GM10266 (cell line): ENCODE measurements at regions not wholly inside any gene's neighbourhood (a gene's known extent, or its start where the extent isn't known, plus 50 kb on each side); places are given as distances from the start of the nearest gene placed in this dataset.

Source experiments
- DNase-seq: peaks from one replicate; pipeline ENCODE4 v3.0.0; 2012; ENCODE audit errors: extremely low spot score
- CTCF ChIP-seq: IDR thresholded peaks from 2 replicates; pipeline ENCODE4 v1.5.1; 2012; ENCODE audit warnings: mild to moderate bottlenecking, low read depth; ENCODE audit not compliant: control insufficient read depth, insufficient read depth; ENCODE audit errors: missing control alignments

DNA sequence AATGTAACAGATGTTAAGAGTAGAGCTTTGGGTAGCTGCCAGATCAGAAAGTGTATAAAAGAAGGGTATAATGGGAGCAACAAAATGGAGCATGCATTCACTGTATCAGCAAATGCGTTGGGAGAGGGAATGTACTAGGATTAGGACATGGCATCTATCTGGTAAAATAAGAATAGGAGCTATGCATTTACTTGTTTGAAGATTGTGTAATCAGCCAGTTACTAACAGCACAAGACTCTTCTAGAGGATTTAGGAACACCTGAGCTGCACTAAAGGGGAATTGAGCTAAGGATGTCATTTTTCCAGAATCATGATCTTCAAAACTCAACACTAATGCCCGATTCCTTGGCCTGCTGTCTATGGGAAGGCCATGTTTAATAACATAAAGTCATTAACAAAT lies 394.2 kb upstream of the TNP1 start:
- DNase-seq = no peak
- TF ChIP-seq CTCF = no peak

DNA sequence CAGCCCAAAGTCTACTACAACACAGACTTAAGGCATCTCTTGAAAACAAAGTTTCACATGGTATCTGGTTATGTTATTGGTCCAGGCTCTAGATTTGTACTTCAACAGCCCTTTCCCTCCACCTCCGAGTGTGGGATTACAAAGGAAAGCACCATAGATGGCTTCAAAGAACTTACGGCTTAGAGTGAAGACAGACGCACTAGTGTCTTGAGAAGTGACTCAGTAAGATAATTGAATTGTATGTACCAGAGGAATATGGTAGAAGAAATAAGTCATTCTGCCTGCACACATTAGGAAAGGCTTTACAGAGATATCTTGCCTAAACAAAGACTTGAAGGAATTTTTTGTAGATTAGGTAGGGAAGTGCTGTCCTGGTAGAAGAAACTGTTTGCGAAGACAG lies 392.3 kb upstream of the TNP1 start:
- TF ChIP-seq CTCF = no peak
- DNase-seq = no peak

- DNase-seq = no peak
- no peak for TF ChIP-seq CTCF
Observed at GRCh38 chr2:217250013-217250524, 390.2 kb upstream of the TNP1 start.

DNA sequence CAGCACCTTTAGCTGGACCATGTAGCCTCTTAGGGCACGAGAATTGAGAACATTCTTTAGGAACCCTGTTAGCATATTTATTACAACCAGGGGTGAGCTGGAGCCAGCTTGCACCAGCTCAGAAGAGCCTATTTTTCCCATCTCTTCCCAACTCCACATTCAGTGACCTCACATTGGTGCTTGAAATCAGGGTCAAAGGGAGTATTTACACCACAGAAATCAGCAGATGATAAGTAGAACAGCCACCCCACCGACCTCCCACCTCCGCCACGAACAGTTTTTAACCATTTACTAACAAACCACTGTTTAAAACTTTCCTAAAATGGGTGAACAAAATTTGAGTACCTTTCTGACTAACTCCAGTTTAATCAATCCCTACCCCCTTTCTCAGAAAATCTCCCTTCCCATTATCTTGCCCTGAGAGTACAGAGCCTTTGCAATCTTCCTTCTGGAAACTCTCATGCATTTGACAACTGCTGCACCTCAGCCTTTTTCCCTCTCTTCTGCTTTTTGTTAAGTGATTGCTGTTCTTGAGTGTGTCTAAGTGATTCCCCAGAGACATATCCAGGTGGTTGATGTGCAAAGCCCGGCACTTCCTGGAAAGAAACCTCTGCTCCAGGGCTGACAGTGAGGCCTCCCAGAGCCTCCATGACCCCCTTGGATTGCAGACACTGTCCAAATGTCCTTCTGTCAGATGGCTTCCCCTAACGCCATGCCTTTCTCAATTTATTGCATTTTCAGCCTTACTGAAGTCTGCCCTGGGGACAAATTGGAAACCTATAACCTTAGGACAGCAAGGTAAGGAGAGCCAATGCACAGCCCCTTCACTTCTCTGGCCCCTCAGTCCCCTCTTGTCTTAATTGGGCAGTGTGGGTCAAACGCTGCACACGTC lies 389.5 kb upstream of the TNP1 start:
- DNase-seq = no peak

DNA sequence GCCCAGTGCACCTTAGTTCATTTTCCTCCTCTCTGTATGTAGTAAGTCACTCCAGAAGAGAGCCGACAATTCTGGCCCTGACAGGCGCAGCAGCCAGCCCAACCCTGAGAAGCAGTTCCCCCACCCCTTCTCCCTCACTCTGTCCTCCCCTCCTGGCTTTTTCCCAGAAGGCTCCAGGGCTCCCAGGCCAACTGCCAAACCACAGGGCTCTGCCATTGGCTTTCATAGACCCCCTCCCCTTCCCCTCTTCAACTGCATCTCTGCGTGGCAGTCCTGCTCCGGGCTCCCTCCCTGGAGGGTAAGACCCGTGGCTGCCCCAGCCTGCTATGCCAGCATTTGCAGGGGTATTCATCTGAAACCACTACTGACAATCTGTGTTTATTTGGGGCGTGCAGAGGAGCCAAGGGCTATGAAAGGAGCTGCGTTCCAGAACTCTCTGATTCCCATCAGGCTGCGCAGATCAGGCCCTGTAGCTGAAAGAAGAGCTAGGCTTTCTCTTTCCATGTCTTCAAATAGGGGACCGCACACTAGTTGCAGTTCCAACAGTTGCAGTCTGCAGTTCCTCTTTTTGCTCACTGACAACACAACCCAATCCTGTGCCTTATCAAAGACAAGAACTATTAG lies 388.6 kb upstream of the TNP1 start:
- DNase-seq = peak; percentile 54
- no peak for TF ChIP-seq CTCF

More for the DNA sequence above, 389.5 kb upstream of the TNP1 start:
- no peak for TF ChIP-seq CTCF

- DNase-seq = no peak
- no peak for TF ChIP-seq CTCF
Observed at GRCh38 chr2:217247476-217247875, 387.6 kb upstream of the TNP1 start.

DNA sequence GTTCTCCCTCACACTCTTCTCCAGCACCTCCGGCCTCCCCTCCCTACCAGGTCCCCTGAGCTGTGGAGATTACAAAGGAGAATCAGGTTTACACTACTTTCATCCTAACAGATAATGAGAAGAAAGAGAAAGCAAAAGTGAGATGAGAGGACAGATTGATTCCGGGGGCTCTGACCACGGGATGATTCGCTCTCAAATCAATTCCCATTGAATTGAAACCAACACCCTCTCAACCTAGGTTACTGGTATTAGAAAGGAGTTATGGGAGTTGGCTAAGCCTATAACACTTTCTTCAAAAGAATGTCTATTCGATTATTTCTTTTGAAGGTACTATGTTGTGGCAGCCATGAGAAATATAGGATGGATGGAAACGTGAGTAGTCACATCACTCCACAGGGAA lies 386.2 kb upstream of the TNP1 start:
- no peak for TF ChIP-seq CTCF
- no peak for DNase-seq
